Activated CD4-positive, alpha-beta T cell treated with anti-CD3 and anti-CD28 coated beads, Interleukin-2, amount 50 U/mL, for 48 hours (primary cell): ENCODE measurements at regions not wholly inside any gene's neighbourhood (a gene's known extent, or its start where the extent isn't known, plus 50 kb on each side); places are given as distances from the start of the nearest gene placed in this dataset.
"Not testable (repeated sequence)": the region's sequence is repeated elsewhere in the genome, so short reads cannot be mapped to it uniquely, and the experiment has no call there.

Experiments used
- DNase-seq, 2 experiments: peaks; one replicate each; pipeline ENCODE4 v3.0.0-alpha.2; 2020

- DNase-seq: no peak
Measured at GRCh38 chr20:53855733-53856132, 214.7 kb downstream of the BCAS1 start.

- DNase-seq: not testable (repeated sequence)
Measured at GRCh38 chr20:53854609-53854926, 215.8 kb downstream of the BCAS1 start.

- no peak for DNase-seq
Measured at GRCh38 chr20:53853111-53853713, 217.2 kb downstream of the BCAS1 start.

- no peak for DNase-seq
Measured at GRCh38 chr20:53852691-53853090, 217.7 kb downstream of the BCAS1 start.

GRCh38 chr20:53852014-53852413 lies 218.4 kb downstream of the BCAS1 start:
- no peak for DNase-seq

- DNase-seq: no peak
Measured at GRCh38 chr20:53850319-53850718, 220.1 kb downstream of the BCAS1 start.

GRCh38 chr20:53849471-53850059 lies 220.8 kb downstream of the BCAS1 start:
- DNase-seq: no peak

GRCh38 chr20:53848304-53848703 lies 222.1 kb downstream of the BCAS1 start:
- DNase-seq: no peak

- no peak for DNase-seq
Measured at GRCh38 chr20:53847837-53848170, 222.6 kb downstream of the BCAS1 start.

- no peak for DNase-seq
Measured at GRCh38 chr20:53847139-53847836, 223.1 kb downstream of the BCAS1 start.

- no peak for DNase-seq
Measured at GRCh38 chr20:53846640-53847039, 223.8 kb downstream of the BCAS1 start.

GRCh38 chr20:53845980-53846379 lies 224.4 kb downstream of the BCAS1 start:
- DNase-seq: no peak

GRCh38 chr20:53844259-53844658 lies 226.1 kb downstream of the BCAS1 start:
- no peak for DNase-seq

- no peak for DNase-seq
Measured at GRCh38 chr20:53843645-53844044, 226.7 kb downstream of the BCAS1 start.

- DNase-seq: peak in 1 of 2 experiments; percentile 33
Measured at GRCh38 chr20:53842301-53843099, 227.9 kb downstream of the BCAS1 start.

GRCh38 chr20:53841741-53842140 lies 228.7 kb downstream of the BCAS1 start:
- no peak for DNase-seq

- DNase-seq: no peak
Measured at GRCh38 chr20:53840532-53840931, 229.9 kb downstream of the BCAS1 start.

- peak; percentile 24 to 37 for DNase-seq
Measured at GRCh38 chr20:53839423-53840176, 230.8 kb downstream of the BCAS1 start.

GRCh38 chr20:53838311-53838868 lies 232.0 kb downstream of the BCAS1 start:
- DNase-seq: no peak

- DNase-seq: no peak
Measured at GRCh38 chr20:53837126-53837826, 233.1 kb downstream of the BCAS1 start.

GRCh38 chr20:53834749-53835148 lies 235.6 kb downstream of the BCAS1 start:
- no peak for DNase-seq

- DNase-seq: no peak
Measured at GRCh38 chr20:53834062-53834442, 236.3 kb downstream of the BCAS1 start.
